ENCODE measurements at regions not wholly inside any gene's neighbourhood (a gene's known extent, or its start where the extent isn't known, plus 50 kb on each side); places are given as distances from the start of the nearest gene placed in this dataset.
A peak's percentile ranks its signal among the peaks of the same experiment; 100 is the strongest.

DNA sequence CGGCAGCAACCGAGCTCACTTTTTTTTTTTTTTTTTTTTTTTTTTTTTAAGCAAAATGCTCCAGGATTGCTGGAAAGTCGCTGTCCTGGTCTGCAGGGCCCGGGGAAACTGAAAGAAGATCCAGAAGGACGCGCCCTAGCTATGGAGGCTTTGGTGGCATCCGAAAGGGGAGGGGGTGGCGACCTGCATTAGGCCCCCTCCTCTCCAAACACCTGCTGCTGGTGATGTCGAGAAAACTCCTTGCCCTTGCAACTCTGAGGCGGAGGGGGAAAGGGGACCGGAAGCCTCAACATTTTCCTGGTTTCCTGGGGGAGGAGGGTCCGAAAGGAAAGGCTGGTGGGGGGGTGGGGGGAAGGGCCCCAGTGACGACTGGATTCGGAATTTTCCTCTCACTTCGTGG is 421.1 kb downstream of the VRK1 start:
- H3K36me3 Mint-ChIP-seq (ENCODE audit: insufficient read depth in 2 of 2): no peaks in the 10 kb centered on the region
- peaks cover 18% of the 10 kb centered on the region for H3K4me1 Mint-ChIP-seq (ENCODE audit: low read depth)
- H3K4me3 Mint-ChIP-seq: peak overlapping the region; percentile 94 to 97
- H3K27me3 Mint-ChIP-seq (ENCODE audit: low read depth): peaks cover 20% of the 10 kb centered on the region
- H3K27ac Mint-ChIP-seq: no peak overlapping the region
- ATAC-seq (replicated peaks in 1 of 2) (no peak), DNase-seq (no peak)
- no peaks in the 10 kb centered on the region for H3K9me3 Mint-ChIP-seq

DNA sequence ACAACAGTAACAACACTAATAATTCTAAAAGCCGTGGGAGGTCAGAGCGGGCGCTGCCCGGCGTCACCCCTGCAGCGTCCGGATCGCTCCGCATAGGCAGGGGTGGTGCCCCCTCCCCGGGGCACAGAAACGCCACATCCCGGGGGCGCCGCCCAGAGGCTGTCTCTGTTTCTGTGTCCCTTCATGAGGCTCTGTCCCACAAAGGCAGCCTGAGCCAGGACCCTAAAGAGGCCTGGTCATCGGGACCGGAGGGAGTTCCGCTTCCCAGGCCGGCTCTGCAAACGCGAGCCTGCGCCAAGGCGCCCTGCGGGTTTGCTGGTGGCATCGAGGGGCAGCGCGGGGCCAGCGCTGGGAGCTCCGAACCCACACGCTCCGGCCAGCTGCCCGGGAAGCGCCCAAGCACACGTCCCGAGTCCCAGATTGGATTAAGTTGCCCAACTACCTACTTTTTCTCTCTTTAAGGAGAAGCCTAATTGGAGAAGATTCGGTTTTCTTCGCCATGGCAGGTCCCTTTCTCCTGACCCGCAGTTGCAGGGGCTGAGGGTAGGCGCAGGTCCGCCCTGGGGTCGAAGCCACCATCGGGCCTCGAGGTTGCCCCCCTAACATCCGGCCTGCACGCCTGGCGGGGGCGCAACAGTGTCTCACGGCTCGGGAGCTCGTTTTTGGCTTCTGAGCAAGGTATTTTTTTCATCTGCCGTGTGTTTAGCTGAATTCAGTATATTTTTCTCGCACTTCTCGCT is 421.7 kb downstream of the VRK1 start:
- Mint-ChIP-seq H3K36me3 (ENCODE audit: insufficient read depth in 2 of 2) (no peaks in the 10 kb centered on the region), H3K4me3 (peak overlapping the region; percentile 94 to 97), H3K4me1 (ENCODE audit: low read depth) (peaks cover 18% of the 10 kb centered on the region), H3K27me3 (ENCODE audit: low read depth) (peaks cover 20% of the 10 kb centered on the region), H3K9me3 (no peaks in the 10 kb centered on the region), H3K27ac (peak overlapping the region; percentile 72)
- peak; percentile 38 to 62 for DNase-seq
- peak; percentile 72 to 82 for ATAC-seq (replicated peaks in 1 of 2)

DNA sequence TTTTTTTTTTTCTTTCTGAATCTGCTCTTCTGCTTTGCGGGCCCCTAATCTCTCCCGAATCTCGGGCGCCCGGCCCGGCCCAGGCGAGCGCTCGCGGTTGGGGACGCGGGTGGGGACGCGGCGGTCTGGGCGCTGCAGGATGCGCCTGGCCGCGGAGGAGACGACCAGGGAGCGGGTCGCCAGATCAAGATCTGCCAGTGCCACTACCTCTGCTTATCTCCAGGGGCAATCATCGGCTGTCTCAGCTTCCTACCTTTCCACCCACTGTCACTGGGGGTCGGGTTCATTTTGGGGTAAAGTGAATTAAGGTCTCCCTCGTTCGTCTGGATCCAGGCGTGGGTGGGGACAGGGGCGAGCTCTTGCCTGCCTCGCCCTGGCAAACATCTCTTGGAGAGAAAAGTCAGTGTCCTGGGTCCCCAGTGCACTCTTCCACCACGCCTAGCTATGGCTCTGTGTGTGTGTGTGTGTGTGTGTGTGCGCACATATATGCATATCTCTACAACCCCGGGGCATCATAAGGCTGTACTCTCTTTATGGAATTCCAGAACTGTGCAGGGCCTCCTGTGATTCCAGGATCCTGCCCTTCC is 422.3 kb downstream of the VRK1 start:
- H3K4me3 Mint-ChIP-seq: peak overlapping the region; percentile 94 to 97
- H3K4me1 Mint-ChIP-seq (ENCODE audit: low read depth): peaks cover 18% of the 10 kb centered on the region
- H3K9me3 Mint-ChIP-seq: no peaks in the 10 kb centered on the region
- peak; percentile 15 to 42 for DNase-seq
- H3K27ac Mint-ChIP-seq: peak overlapping the region; percentile 70
- ATAC-seq (replicated peaks in 1 of 2): peak; percentile 63 to 70
- peaks cover 20% of the 10 kb centered on the region for H3K27me3 Mint-ChIP-seq (ENCODE audit: low read depth)
- H3K36me3 Mint-ChIP-seq (ENCODE audit: insufficient read depth in 2 of 2): no peaks in the 10 kb centered on the region

DNA sequence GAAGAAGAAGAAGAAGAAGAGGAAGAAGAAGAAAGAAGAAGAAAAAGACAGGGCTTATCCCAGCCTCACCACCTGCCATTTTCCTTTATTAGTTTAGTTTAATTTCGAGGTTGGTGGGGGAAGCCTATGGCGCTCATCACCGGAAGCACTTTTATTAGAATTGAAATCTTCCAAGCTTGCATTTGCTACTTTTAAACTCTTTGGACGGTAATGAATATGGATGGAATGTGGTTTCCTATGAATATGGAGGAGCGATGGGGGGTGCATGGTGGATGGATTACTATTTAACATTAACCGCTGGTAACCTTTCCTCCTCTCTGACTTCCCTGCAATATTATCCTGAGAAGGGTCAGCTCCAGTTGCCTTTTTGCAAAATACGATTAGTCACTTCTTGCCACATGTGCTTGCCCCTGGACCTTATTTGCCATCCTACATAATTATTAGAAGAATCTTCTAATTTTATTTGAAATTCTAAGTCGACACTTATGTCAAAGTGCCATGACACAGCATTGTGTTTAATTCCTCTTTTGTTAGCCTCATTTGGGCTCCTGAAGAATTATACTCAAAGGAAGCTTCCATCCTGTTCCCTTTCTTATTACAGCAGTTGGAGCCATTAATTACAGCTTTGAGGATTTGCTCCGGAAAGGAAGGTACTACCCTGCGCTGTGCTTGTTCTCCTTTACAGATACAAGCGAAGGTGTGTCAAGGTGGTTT is 424.5 kb downstream of the VRK1 start:
- peaks cover 19% of the 10 kb centered on the region for H3K27me3 Mint-ChIP-seq (ENCODE audit: low read depth)
- no peak overlapping the region for H3K27ac Mint-ChIP-seq

DNA sequence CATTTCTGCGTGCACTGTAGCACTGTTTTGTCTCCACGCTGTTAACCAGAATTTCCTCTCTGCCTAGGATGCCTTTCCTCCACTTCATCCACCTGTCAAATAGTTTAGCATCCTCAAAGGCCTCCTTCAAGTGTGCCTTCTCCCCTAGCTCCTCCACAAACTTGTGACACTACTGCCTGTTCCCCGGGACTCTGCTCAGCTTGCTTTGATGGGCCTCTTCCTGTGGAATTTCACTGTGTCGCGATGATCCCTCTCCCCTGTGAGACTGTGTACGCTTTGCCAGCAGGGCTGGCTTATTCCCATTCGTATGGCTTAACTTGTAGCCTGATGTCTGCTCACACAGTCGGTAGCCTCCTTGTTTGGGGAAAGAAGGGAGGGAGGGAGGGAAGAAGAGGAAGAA is 426.8 kb downstream of the VRK1 start:
- no peaks in the 10 kb centered on the region for H3K36me3 Mint-ChIP-seq (ENCODE audit: insufficient read depth in 2 of 2)
- ATAC-seq (replicated peaks in 1 of 2): no peak
- H3K27ac Mint-ChIP-seq: no peak overlapping the region

More for the DNA sequence above, 424.5 kb downstream of the VRK1 start:
- Mint-ChIP-seq H3K4me3 (no peak overlapping the region), H3K36me3 (ENCODE audit: insufficient read depth in 2 of 2) (no peaks in the 10 kb centered on the region), H3K9me3 (no peaks in the 10 kb centered on the region), H3K4me1 (ENCODE audit: low read depth) (peaks cover 18% of the 10 kb centered on the region)
- DNase-seq: no peak
- no peak for ATAC-seq (replicated peaks in 1 of 2)

DNA sequence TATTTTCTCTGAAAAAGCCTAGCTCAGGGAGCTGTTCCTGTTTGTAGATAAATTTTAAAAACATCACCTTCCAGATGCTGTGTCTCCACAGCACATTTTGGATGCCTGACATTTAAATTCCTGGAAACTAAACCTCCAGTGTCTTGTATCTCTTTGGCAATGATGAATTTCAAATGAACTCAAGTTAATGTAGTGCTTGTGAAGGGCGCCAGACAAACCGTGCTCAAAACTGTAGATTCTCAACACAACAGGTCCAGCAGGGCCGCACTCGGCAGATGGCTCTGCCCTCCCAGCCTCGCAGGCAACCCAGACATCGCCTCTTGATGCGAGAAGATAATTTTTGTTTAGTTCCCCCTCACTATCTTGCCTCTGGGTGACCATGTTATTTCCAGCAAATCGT is 432.9 kb downstream of the VRK1 start:
- Mint-ChIP-seq H3K36me3 (ENCODE audit: insufficient read depth in 2 of 2) (no peaks in the 10 kb centered on the region), H3K4me3 (no peak overlapping the region), H3K27me3 (ENCODE audit: low read depth) (peaks cover 11% of the 10 kb centered on the region), H3K4me1 (ENCODE audit: low read depth) (no peaks in the 10 kb centered on the region), H3K27ac (no peak overlapping the region), H3K9me3 (no peaks in the 10 kb centered on the region)
- DNase-seq: no peak
- no peak for ATAC-seq (replicated peaks in 1 of 2)

More for the DNA sequence above, 426.8 kb downstream of the VRK1 start:
- peaks cover 19% of the 10 kb centered on the region for H3K27me3 Mint-ChIP-seq (ENCODE audit: low read depth)
- H3K4me1 Mint-ChIP-seq (ENCODE audit: low read depth): peaks cover 8% of the 10 kb centered on the region
- H3K4me3 Mint-ChIP-seq: no peak overlapping the region
- no peak for DNase-seq
- no peaks in the 10 kb centered on the region for H3K9me3 Mint-ChIP-seq

- DNase-seq (no peak), ATAC-seq (replicated peaks in 1 of 2) (no peak)
- Mint-ChIP-seq H3K4me3 (no peak overlapping the region), H3K4me1 (ENCODE audit: low read depth) (no peaks in the 10 kb centered on the region), H3K27me3 (ENCODE audit: low read depth) (peaks cover 12% of the 10 kb centered on the region), H3K36me3 (ENCODE audit: insufficient read depth in 2 of 2) (no peaks in the 10 kb centered on the region), H3K27ac (no peak overlapping the region), H3K9me3 (no peaks in the 10 kb centered on the region)
Observed at GRCh38 chr14:97233319-97233985, 436.3 kb downstream of the VRK1 start.

GRCh38 chr14:97246648-97247047 is 449.5 kb downstream of the VRK1 start:
- H3K9me3 Mint-ChIP-seq: peaks cover 0 to 3% of the 10 kb centered on the region in 2 donors
- DNase-seq (no peak), ATAC-seq (replicated peaks in 1 of 2) (no peak)
- peaks cover 5% of the 10 kb centered on the region for H3K27me3 Mint-ChIP-seq (ENCODE audit: low read depth)
- no peak overlapping the region for H3K4me3 Mint-ChIP-seq
- H3K27ac Mint-ChIP-seq: no peak overlapping the region
- no peaks in the 10 kb centered on the region for H3K36me3 Mint-ChIP-seq (ENCODE audit: insufficient read depth in 2 of 2)
- H3K4me1 Mint-ChIP-seq (ENCODE audit: low read depth): peaks cover 5% of the 10 kb centered on the region

GRCh38 chr14:97248973-97249372 is 451.8 kb downstream of the VRK1 start:
- no peak for ATAC-seq (replicated peaks in 1 of 2)
- Mint-ChIP-seq H3K9me3 (peaks cover 2 to 3% of the 10 kb centered on the region in 2 donors), H3K4me3 (no peak overlapping the region), H3K36me3 (ENCODE audit: insufficient read depth in 2 of 2) (no peaks in the 10 kb centered on the region), H3K27ac (no peak overlapping the region), H3K4me1 (ENCODE audit: low read depth) (peaks cover 17% of the 10 kb centered on the region), H3K27me3 (ENCODE audit: low read depth) (peaks cover 5% of the 10 kb centered on the region)
- DNase-seq: no peak

GRCh38 chr14:97250931-97251330 is 453.7 kb downstream of the VRK1 start:
- Mint-ChIP-seq H3K36me3 (ENCODE audit: insufficient read depth in 2 of 2) (no peaks in the 10 kb centered on the region), H3K4me3 (no peak overlapping the region), H3K27me3 (ENCODE audit: low read depth) (no peaks in the 10 kb centered on the region), H3K4me1 (ENCODE audit: low read depth) (peaks cover 19% of the 10 kb centered on the region), H3K9me3 (peaks cover 2 to 3% of the 10 kb centered on the region in 2 donors), H3K27ac (no peak overlapping the region)
- no peak for ATAC-seq (replicated peaks in 1 of 2)
- DNase-seq: no peak

GRCh38 chr14:97251491-97252155 is 454.4 kb downstream of the VRK1 start:
- H3K36me3 Mint-ChIP-seq (ENCODE audit: insufficient read depth in 2 of 2): no peaks in the 10 kb centered on the region
- H3K4me3 Mint-ChIP-seq: no peak overlapping the region
- H3K27ac Mint-ChIP-seq: no peak overlapping the region
- peaks cover 2 to 3% of the 10 kb centered on the region in 2 donors for H3K9me3 Mint-ChIP-seq
- H3K27me3 Mint-ChIP-seq (ENCODE audit: low read depth): no peaks in the 10 kb centered on the region
- ATAC-seq (replicated peaks in 1 of 2) (no peak), DNase-seq (no peak)
- peaks cover 19% of the 10 kb centered on the region for H3K4me1 Mint-ChIP-seq (ENCODE audit: low read depth)

DNA sequence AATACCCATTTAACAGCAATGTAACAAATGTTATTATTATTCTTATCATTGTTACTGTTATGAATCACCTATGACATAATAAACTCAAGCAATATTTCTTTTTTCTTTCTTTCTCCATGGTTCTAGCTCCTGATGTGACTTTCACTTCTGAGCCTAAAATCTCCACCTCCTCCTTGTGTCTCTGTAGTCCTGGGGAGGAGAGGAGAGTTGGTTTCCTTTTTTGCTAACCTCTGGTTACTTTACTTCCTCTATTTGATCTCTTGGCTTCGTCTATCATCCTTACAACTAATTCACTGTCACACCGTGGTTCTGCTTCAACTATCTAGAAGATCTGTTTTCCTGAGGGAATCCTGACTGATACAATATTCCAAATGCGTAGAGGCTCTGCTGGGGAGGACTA is 456.6 kb downstream of the VRK1 start:
- no peak overlapping the region for H3K27ac Mint-ChIP-seq
- ATAC-seq (replicated peaks in 1 of 2): no peak
- no peaks in the 10 kb centered on the region for H3K36me3 Mint-ChIP-seq (ENCODE audit: insufficient read depth in 2 of 2)
- DNase-seq: no peak
- H3K4me1 Mint-ChIP-seq (ENCODE audit: low read depth): peaks cover 19% of the 10 kb centered on the region
- peaks cover 2 to 3% of the 10 kb centered on the region in 2 donors for H3K9me3 Mint-ChIP-seq
- no peak overlapping the region for H3K4me3 Mint-ChIP-seq
- no peaks in the 10 kb centered on the region for H3K27me3 Mint-ChIP-seq (ENCODE audit: low read depth)
